Activated CD4-positive, alpha-beta T cell treated with anti-CD3 and anti-CD28 coated beads for 4 hours (primary cell): ENCODE measurements at regions not wholly inside any gene's neighbourhood (a gene's known extent, or its start where the extent isn't known, plus 50 kb on each side); places are given as distances from the start of the nearest gene placed in this dataset.

ENCODE experiments used
- DNase-seq, 2 donors: peaks; one replicate each; pipeline ENCODE4 v3.0.0-alpha.2; 2020

DNA sequence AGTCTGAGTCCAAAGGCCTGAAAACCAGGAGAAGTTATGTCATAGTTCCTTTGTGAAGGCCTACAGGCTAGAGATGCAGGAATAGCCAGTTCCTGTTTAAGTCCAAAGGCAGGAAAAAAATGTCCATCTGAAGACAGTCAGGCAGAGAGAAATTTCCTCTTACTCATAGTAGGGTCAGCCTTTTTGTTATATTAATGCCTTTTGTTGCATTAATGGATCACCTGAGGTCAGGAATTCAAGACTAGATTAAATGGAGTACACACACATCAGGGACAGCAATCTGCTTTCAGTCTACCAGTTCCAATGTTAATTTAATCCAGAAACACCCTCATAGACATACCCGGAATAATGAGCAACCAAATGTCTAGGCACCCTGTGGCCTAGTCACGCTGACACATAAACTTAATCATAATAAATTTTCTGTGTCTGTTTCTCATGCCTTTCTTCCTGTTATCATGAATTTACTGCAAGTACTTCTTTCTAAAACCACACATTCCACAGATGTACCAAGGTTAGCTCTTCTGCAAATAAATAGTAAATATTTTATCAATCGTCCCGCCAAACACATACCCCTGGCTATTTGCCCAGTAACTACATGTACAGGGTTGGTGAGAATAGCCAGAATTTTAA lies 703.9 kb downstream of the EFNA5 start:
- DNase-seq: no peak

DNA sequence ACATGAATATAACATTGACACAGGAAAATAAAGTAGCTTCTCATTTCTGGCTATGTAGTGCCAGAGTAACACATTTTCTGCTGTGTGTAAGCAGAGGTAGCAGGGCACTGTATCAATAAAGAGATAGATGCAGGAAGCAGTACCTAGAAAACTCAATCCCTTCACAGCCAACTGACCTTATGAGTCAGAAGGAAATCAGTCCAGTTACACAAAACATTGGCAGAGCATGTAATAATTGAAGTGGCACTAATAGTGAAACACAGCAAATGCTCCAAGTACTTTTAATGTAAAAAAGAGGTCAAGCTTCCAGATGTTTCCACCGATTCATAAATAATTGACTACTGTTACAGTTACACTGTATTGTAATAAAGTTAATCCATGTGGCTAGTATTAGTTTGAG lies 706.6 kb downstream of the EFNA5 start:
- DNase-seq: no peak

DNA sequence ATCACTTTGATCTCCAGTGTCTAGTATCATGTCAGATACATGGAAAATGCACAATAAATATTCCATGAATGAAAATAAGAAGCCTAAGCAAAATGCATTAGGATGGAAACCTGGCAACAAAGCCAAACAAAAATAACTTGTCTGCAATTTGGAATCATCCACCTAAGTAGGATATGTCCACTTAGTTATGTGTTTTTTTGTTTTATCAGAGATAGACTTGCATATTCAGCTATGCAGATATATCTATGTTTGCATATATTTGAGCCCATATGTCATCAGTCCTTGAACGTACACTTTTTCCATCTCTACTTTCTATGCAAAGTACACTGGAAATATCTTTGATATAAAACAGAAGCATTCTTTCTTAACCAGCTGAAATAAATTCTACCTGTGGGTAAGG lies 707.1 kb downstream of the EFNA5 start:
- no peak for DNase-seq

DNA sequence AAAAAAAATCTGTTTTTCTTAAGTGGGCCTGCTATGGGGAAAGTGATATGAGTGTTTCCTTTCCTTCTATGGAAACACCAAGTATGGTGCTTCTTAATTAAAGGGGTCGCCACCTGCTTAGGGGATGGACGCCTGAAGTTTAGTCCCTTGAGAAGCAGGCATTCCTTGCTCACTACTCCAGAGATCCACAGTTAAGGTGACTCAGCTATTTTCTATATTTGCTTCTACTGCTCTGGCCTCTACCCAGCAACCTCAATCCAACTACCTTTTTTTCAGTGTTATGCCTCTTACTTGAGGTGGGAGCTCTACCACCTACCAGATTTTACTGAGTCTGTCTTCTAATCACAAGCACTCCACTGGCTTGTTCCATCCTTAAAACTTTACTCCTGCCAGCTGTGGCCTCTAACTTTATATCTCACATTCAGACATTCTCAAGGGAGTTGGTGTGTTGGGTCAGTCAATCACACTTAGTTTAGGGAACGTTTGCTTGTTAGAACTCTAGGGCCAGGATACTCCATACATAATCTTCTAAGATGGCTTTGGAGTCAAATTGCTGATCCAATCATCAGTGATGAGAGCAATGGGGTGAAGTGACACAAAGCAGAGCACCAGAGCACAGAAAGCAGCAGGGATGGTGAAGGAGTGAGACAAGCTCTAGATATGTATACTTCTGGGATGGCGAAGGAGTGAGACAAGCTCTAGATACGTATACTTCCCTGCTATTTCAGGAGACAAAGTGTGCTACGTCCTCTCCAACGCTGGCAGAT lies 708.1 kb downstream of the EFNA5 start:
- no peak for DNase-seq

DNA sequence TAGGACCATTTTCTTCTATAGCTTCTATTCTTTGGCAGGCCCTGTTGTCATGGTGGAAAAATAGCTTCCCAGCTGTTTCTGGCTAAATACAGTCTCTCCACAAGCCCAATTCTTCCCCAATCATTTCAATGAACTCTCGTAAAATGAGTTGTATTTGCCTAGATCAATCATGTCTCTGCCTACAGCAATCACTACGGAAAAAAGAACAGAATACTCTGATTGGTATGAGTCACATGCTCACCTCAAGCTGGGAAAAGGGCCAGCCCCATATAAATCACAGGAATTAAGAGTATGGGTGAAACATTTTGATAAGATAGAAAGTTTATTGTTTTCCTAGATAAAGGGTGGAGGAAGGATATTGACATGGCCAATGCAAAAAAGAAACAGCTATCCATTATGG lies 711.4 kb downstream of the EFNA5 start:
- no peak for DNase-seq

DNA sequence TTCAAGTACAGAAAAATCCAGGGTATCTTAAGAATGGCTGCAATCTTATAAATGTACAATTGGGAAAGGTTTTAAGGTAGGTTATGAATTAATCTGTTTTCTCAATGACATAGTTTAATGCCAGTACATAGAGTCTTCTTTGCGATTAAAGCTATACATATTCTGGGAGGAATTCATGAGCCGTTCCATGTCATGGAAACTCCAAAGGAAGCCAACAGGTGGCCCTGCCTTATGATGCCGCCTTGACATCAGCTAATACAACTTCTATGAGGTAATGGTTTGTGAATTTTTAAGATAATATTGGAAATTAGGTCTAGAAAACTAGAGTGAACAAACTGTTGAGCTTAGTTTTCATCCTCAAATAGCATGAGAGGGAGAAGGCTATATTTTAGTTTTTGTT lies 713.4 kb downstream of the EFNA5 start:
- no peak for DNase-seq

DNA sequence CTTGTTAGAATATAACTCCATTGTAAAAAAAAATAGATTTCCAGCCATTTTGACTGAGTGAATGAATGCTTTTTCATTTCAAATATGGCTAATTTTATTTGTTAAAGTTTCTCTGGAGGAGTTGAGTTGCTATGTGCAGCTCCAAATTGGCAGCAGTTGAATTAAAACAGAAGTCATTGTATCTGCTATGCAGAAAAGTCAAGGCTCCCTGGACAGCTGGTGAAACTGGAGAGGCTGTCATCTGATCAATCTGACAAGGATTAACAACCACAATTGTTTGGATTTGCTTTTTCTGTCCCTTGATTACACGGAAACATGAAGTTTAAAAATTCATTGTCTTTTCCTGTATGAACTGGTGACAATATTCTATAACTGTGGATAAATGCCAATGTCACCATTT lies 713.9 kb downstream of the EFNA5 start:
- no peak for DNase-seq

DNA sequence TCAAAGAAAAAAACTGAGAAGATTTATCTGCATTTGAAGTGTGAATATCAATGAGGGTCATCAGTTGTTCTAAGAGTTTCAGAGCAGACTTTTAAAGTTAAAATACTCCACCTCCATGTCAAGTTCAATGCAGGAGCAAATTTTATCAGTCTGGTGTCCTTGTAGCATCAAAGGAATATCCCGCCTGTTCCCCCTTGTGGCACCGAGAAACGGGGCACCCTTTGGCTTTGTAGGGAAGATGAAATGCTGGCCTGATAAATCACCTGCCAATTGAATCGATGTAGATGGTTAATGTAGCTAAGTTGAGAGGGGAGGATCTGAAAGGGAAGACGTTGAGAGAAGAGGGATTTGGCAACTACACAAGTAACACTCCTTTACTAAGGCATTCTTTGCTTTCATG lies 714.5 kb downstream of the EFNA5 start:
- DNase-seq: no peak

DNA sequence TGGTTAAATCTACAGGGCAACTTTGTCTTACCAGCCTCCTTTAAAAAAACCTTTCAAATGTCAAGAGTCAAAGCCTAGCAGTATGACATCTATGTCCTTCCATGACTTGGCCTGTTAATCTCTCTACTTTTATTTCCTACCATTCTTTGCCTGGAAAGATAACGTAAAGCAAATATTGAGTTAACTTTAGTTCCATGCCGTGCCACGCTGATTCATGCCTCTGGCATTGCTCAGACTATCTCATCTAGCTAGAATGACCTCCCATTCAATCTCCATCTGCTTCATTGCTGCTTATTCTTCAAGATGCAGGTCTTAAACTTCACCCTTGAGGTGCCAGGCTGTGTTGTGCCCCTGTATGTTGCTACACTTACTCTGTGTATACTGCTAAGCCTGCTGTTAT lies 729.8 kb downstream of the EFNA5 start:
- no peak for DNase-seq

DNA sequence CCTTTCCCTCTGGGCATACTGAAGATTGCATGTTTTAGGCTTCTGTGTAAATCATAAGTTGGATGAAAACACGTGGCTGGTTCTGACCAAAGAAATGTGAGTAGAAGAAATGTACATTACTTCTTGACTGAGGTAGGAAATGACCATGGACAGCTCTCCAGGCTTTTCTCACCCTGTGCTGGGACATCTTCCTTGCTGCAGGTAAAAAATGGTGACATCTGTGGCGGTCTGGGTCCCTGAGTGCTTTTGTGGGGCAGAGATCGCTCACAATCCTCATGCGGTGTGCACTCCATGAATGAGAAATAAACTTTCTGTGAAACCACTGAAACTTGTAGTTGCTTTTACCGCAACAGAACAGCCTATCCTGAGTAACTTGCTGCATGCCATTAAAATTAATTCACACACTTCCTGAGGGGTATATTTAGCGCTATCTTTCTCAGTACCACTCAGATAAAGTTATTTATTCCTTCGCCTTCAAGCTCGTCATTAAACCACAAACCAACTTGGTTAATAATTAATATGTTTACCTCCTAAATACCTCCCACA lies 730.4 kb downstream of the EFNA5 start:
- DNase-seq: no peak

DNA sequence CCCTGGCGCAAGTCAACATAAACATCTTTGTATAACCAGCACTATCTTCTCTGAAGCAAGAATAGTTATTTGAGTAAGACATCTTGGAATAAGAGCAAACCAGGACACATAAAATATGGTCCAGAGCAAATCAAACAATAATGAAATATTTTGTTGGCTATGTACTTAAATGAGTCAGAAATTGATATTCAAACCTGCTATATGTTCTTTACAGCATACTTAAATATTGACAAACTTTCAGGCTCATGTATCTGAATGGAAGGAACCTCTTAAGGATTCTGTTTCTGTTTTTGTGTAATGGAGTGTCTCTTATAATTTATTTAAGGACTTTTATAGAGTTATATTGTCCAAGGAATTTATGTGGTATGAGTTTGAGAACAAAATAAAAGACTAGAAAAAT lies 747.3 kb downstream of the EFNA5 start:
- DNase-seq: no peak

DNA sequence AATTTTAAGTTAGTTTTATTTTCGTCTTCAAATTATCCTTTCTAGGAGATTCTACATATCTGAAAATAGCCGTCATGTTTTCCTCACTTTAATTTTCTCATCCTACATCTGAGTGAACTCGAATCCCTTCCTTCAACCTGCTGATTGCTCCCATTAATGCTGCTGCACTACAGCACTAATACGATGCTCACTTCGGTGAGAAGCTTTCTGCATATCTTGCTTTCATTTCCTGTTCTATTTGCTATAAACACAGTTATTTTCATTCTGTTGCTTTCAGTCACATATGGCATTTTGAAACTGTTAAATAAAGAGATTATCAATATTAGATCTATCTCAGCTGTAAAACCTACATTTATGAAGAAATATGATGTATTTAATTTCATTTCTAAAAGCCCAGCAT lies 749.2 kb downstream of the EFNA5 start:
- DNase-seq: no peak

DNA sequence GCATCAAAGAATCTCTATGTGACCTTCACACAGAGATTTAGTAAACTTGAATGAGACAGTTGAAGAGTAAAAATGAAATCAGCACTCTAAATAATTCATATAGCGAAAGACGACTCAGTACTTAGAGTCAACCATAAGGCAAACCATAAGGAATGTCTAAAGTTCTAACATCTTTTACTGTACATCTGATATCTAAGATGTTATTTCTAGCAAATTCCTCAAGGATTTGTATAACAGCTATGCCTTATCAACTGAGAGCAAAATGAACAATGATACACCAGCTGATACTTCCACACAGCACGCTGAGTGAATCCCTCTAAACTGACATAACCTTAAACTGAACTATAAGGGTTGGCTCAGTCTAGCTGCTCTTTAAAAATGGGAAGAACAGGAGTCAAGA lies 760.3 kb downstream of the EFNA5 start:
- DNase-seq: no peak

DNA sequence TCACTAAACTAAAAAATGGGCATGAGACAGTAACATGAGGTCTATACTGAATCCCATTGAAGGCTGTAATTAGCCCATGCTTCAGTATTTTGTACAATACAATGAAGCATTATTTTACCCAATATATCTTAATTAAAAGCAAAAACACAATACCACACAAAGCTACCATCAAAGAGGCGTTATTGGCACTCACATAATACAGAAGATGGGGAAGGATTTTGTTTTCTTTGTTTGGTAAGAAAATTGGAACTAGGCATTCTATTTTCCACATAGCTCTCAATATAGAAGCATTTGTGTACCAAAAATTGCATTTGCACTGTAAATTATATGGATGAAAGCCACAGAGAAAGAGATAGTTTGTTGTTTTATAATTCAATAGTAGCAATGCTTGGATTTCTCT lies 761.0 kb downstream of the EFNA5 start:
- no peak for DNase-seq

DNA sequence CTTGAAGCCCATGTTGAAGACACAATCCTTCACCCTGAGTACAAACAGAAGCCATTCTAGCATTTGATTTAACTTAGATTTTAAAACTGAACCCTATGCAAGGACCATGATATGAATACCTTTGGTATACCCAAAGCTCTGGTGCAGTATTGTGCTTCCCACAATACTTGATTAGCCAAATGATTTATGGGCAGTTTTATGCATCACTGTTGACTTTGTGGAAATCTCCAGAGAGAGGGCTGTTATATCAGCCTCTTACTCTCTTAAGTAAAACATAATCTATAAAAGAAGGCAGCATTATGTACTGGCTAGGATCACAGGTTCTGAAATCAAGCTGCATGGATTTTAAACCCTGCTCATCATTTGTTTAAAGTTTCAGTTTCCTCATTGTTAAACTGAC lies 762.8 kb downstream of the EFNA5 start:
- DNase-seq: no peak

DNA sequence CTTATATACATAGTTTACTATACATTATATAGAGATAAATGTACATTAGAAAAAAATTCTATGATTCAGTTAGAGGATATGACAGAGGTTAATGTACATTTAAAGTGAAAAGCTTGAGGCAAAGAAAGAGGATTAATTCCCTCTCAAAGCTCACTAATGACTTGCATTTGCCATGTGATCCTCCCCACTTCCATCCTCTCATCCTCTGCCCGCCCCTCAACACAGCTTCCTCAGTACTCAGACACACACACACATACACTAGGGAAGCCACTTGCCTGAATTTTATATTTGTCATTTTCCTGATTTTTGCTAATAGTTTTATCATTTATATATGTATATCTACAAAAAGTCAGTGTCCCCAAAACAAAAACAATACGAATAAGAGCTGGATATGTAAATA lies 764.5 kb downstream of the EFNA5 start:
- DNase-seq: no peak

DNA sequence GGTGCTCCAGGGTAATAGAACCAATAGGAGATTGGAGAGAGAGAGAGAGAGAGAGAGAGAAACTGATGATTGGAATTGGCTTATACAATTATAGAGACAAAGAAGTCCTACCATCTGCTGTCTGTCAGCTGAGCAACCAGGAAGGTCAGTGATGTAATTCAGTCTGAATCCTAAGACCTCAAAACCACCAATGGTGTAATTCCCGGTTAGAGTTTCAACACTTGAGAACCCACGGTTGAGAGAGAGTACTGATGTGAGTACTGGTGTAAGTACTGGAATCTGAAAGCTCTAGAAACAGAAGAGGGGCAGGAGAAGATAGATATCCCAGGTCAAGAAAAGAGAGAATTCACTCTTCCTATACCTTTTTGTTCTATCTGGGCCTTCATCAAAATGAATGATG lies 775.8 kb downstream of the EFNA5 start:
- DNase-seq: no peak

DNA sequence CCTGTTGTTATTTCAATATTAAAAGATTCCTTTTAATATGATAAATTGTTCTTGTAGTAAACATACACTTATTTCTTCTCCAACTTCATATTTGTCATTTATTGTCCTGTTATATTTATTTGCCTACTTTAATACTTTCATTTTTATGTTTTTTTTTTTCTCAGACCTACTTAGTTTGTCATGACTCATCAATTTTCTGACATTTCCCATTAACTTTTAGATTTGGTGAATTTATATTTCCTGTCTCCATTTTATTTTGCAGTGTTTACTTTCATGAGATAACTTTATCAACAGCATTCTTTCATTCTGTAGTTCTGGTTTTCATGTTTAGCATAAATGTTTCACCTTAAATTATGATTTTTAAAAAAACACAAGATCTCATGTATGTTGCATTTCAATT lies 788.7 kb downstream of the EFNA5 start:
- no peak for DNase-seq

DNA sequence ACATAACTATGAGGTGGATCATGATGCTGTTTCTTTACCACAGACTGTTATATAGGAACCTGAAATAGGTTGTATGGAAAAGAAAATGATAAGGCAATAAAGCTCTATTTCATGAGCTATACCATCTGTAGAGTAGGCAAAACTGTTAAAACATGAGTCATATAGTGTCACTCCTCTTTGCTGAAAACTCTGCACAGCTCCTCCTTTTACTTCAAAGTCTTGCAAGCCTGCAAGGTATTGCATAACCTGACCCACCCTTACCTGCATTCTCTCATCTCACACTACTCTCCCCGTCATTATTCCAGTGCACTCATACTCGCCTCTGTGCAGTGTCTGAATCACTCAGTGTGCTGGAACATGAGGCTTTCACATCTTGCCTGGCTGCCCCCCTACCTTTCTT lies 790.1 kb downstream of the EFNA5 start:
- DNase-seq: no peak

DNA sequence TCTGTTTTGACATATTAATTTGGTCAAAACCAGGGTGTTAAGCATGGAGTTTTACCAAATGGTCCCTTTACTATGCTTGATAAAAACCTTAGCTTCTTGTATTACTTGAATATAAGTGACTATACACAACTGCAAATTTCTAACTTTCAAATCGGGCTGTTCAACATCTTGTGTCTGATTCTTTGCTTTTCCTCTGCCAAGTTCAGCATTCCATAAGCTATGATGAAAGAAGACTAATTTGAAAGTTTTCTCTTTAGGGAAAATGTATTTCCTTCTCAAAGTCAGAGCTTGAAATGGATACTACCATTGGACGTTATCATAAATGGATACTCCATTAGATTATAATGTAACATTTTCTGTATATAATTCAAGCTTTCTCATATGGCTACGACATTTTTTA lies 792.9 kb downstream of the EFNA5 start:
- DNase-seq: no peak

DNA sequence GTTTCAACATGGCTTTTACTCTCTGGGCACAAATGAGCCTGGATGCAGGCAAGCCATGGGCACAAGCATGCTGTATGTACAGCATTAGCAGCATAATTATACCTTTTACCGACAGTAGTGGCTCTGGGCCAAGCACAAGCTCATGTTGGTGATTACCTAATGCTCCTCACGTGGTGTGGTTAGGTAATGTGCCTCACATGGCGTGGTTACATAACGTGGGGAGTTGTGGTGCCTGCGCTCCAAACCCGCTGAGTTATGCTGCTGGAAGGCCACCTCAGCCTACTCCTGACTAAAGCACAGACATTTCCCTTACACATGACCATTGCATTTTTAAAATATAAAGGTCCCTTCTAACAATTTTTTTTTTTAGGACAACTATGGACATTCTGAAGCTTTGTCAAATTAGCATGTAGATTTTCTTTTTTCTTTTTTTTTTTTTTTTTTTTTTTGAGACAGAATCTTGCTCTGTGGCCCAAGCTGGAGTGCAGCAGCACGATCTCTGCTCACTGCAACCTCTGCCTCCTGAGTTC lies 794.0 kb downstream of the EFNA5 start:
- DNase-seq: no peak

DNA sequence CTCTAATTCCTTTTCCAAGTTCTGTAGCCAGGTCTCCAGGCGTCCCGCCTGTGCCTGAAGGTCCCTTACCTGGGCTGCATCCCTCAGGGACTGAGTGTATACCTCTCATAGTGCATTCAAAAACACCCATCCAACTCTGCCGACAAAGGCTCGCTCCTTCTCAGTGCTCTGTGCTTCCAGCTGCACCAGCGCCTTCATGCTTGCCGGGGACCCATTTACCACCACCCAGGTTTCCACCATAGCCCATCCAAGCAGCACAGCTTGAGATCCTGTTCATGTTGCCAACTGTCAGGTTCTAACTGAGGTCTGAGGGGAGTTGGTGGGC lies 794.5 kb downstream of the EFNA5 start:
- DNase-seq: no peak

DNA sequence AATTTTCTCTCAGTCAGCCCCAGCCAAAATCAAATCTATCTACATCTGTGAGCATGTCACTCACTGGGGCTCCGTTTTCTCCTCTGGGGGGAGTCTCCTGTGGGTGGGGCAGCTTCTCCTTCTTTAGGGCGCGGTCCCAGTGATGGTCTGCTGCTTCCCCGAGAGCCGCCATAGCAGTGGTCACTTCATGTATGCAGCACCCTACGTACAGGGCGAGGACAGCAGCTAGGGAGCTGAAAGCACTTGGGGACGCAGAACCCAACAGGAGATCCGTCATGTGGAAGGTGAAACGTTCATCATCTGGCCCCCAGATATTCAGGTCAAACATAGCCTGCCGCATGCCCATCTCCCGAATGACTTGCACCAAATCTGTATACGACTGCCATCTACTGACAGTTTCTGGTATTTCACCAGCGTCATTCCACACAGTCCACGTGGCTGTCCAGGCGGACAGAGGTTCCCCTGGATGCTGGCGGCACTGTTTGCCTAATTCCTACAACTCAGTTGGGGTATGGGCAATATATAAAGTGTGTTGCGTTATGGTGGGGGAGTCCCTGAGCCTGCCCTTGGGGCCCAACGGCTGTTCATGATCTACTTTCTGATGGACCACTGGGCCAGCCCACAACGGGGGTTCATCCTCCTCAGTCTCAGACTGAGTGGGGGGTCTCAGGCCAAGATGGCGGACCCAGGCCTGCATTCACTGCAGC lies 795.0 kb downstream of the EFNA5 start:
- DNase-seq: no peak

DNA sequence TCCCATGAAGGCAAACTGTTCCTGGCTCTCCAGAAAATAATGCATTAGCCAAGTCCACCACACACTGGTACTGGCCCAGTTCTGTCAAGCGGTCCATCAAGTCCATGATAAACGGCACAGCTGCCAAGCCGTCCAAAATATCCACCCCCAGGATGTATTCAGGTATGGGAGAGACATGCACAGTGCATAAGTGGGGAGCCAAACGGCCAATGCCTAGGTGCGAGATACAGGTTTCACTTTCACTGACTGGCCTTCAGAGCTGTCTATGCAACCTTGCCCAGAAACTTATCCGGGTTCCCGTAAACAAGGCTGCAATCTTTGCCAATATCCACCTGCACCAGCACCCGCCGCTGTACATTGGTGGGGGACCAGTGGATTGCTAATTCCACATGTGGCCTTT lies 795.8 kb downstream of the EFNA5 start:
- no peak for DNase-seq
